HG03066 (cell line): ENCODE measurements at regions not wholly inside any gene's neighbourhood (a gene's known extent, or its start where the extent isn't known, plus 50 kb on each side); places are given as distances from the start of the nearest gene placed in this dataset.

Source experiments
- ATAC-seq: cut with Tn5 transposase; IDR thresholded peaks from one replicate; pipeline ENCODE4 v1.9.1; 2021; ENCODE audit warnings: low read depth; ENCODE audit not compliant: unreplicated experiment

- no peak for ATAC-seq
Observed at GRCh38 chr6:80402266-80402665, 295.8 kb downstream of the BCKDHB start.
